OCI-M1 (cell line): ENCODE measurements at regions not wholly inside any gene's neighbourhood (a gene's known extent, or its start where the extent isn't known, plus 50 kb on each side); places are given as distances from the start of the nearest gene placed in this dataset.

Source experiments
- DNase-seq: peaks from one replicate; lab custom pipeline; 2025; lab: John Stamatoyannopoulos, UW

DNA sequence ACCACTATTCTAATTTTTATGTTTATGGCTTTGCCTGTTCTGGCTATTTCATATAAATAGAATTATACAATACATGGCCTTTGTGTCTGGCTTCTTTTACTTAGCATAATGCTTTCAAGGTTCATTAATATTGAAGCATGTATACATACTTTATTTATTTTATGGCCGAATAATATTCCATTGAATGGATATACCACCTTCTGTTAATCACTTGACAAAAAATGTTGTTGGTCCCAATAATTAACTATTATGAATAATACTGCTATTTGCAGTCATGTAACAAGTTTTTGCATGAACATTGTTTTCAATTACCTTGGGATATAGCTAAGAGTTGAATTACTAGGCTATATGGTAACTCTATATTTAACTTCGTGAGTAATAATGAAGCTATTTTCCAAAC is 767.5 kb downstream of the INHBA start:
- DNase-seq, result no peak

DNA sequence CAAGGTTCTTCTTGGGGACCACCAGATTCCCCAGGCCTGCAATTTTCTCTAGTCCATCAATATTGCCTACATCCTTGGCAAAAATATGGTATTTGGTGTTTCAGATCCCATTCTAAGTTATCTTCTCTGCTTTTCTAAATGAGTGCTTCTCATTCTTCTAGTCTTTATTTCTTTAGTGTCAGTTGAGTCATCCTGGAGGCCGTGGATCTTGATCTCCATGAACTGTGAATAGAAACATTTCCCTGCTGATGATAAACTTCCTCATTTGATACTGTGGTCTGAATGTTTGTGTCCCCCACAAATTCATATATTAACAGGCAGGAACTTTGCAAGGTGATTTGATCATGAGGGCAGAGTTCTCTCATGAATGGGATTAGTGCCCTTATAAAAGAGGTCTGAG is 779.3 kb downstream of the INHBA start:
- DNase-seq, result no peak

DNA sequence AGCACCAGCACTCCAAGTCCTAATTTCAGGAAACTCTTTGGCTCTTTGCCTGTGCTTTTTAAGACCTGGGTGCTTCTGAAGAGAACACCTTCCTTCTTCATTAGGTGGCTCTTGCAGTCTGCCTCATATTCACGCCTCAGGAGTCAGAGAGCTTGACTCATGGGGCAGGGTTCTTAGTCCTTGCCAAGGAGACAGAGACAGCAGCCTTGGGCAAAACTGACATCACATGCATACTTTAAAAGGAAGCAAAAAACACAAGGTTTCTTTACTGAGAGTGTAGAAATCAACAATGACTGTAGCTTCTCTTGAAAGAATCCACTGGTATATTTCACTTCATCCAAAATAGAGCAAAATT is 780.6 kb downstream of the INHBA start:
- no peak for DNase-seq

DNA sequence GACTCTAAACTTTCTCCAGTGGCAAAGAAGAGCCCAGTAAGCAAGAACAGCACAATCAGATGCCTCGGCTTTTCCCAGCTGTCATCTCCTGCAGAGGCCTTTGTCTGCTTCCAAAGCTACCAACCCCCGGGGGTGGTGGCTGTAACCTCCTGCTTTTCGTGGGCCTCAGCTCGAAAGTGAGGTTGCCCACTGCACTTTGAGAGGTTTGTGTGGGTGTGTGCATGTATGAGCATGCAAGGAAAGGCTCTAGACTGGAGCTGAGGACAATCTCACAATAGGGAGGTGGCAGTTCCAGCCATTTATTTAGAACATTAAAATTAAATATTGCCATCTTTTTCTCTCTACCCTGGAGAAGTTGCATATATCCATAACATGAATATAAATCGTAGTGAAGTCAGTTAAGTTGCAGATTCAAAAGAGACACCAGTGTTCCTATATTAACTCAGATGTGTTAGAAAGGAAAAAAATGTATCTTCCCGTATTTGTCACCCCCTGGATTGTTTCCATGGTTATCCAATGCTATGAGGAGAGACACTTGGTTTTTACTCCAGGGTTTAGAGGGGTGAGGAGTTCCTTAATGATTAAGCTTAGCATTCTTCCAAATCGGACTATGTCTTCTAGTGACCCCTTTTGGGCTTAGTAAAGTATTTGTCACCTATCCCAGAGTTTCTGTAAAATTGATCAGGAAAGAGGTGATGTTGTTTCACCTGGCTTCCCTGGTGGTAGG is 781.1 kb downstream of the INHBA start:
- DNase-seq, result no peak

DNA sequence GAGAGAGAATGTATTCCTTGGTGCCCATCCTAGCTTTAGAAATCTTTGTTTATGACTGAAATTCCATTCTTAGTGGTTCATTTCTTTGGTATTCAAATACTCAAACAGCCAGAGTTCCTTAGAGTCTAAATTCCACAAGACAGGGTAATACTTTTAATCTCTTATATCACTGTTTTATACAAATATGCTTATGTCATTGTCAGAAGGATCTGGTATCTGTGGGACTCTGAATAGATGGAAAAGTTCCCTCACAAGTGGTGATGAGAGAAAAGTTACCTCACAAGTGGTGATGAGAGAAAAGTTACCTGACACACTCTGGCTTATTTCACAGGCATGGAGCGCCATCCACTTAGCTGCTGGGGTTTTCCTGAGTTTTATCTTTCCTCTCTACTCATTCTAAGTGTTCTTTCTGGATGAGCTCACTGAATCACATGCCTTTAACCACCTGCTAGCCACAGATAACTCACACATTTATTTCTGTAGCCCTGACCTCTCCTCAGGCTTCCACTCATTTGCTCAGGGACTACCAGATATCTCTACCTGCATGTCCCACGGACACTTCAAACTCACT is 784.0 kb downstream of the SUGCT start:
- DNase-seq, result no peak

DNA sequence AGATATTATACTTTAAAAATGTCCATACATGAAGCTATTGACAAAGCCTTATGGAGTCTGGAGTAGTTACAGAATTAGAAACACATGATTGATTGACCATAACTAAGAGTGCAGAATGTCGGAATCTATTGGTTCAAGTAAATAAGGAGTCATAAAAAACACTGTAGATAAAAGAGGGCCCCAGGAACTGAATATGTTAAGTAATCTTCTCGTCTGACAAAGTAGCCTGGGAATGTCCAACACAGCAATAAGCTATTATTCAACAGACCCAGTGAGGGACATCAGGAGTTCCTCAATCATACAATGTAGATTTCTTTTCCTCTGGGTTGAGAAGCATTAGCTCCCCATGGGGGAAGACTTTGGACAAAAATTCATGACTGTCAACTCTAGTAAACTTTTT is 782.0 kb downstream of the SUGCT start:
- DNase-seq, result no peak

DNA sequence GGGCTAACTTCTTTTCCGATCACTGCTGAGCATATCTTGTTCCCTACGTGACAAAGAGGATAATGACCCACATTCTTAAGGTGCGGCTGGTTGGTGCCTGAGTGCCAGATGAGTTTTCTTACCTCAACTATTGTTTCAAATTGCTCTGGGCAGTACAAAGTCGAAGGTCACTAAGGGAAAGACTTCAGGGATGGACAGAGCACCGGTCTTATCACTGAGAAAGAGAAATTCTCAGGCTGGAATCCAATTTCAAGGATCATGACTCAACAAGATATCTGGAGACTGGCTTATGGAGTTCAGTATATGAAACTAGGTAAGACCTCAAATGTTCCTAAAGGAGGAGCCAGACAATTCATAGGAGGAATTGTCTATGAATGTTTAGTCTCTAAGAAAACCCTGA is 780.3 kb downstream of the SUGCT start:
- DNase-seq, result no peak
